ENCODE measurements at regions not wholly inside any gene's neighbourhood (a gene's known extent, or its start where the extent isn't known, plus 50 kb on each side); places are given as distances from the start of the nearest gene placed in this dataset.

GRCh38 chr3:86303935-86304334, 687.0 kb downstream of the VGLL3 start:
- no peak for DNase-seq (ENCODE audit: low spot score)
- POLR2A ChIA-PET (ENCODE audit: low non-redundant PET), result no interaction called here
- Histone ChIP-seq H3K36me3 (ENCODE audit: insufficient read depth, low read length, poor library complexity, severe bottlenecking) (no peaks in the 10 kb centered on the region), H3K9me3 (ENCODE audit: low read depth, low read length, poor library complexity, severe bottlenecking) (no peaks in the 10 kb centered on the region), H3K27ac (ENCODE audit: low read depth, low read length, poor library complexity, severe bottlenecking) (no peak overlapping the region), H3K4me3 (ENCODE audit: low read depth, low read length, poor library complexity, severe bottlenecking) (no peak overlapping the region), H3K27me3 (replicated peaks; ENCODE audit: insufficient read depth, low read depth, low read length, poor library complexity) (no peaks in the 10 kb centered on the region), H3K4me1 (ENCODE audit: insufficient read depth, low read length, poor library complexity, severe bottlenecking) (no peaks in the 10 kb centered on the region)
- TF ChIP-seq EZH2 (IDR thresholded peaks at IDR 0.05; ENCODE audit: borderline replicate concordance, low read depth, low read length, poor library complexity, severe bottlenecking) (no peak), CTCF (conservative IDR thresholded peaks at IDR 0.05; ENCODE audit: low read depth, low read length) (no peak)
- intact Hi-C loops (cut with micrococcal nuclease; ENCODE audit: unreplicated experiment), result no loop called here
- CTCF ChIA-PET, result no interaction called here
- no TSS peak for BruUV-seq (replicated peaks)

- Histone ChIP-seq H3K27ac (ENCODE audit: low read depth, low read length, poor library complexity, severe bottlenecking) (no peak overlapping the region), H3K36me3 (ENCODE audit: insufficient read depth, low read length, poor library complexity, severe bottlenecking) (no peaks in the 10 kb centered on the region), H3K27me3 (replicated peaks; ENCODE audit: insufficient read depth, low read depth, low read length, poor library complexity) (no peaks in the 10 kb centered on the region), H3K4me3 (ENCODE audit: low read depth, low read length, poor library complexity, severe bottlenecking) (no peak overlapping the region), H3K9me3 (ENCODE audit: low read depth, low read length, poor library complexity, severe bottlenecking) (no peaks in the 10 kb centered on the region), H3K4me1 (ENCODE audit: insufficient read depth, low read length, poor library complexity, severe bottlenecking) (no peaks in the 10 kb centered on the region)
- intact Hi-C loops (cut with micrococcal nuclease; ENCODE audit: unreplicated experiment), result no loop called here
- ChIA-PET CTCF (no interaction called here), POLR2A (ENCODE audit: low non-redundant PET) (no interaction called here)
- TF ChIP-seq CTCF (conservative IDR thresholded peaks at IDR 0.05; ENCODE audit: low read depth, low read length) (no peak), EZH2 (IDR thresholded peaks at IDR 0.05; ENCODE audit: borderline replicate concordance, low read depth, low read length, poor library complexity, severe bottlenecking) (no peak)
- DNase-seq (ENCODE audit: low spot score), result no peak
- no TSS peak for BruUV-seq (replicated peaks)
Measured at GRCh38 chr3:86282106-86282787, 708.7 kb downstream of the VGLL3 start.

- H3K9me3 ChIP-seq (ENCODE audit: low read depth, low read length, poor library complexity, severe bottlenecking), result no peaks in the 10 kb centered on the region
- CTCF ChIA-PET, result no interaction called here
- intact Hi-C loops (cut with micrococcal nuclease; ENCODE audit: unreplicated experiment), result no loop called here
- H3K4me3 ChIP-seq (ENCODE audit: low read depth, low read length, poor library complexity, severe bottlenecking), result no peak overlapping the region
- BruUV-seq (replicated peaks), result no TSS peak
- no peaks in the 10 kb centered on the region for H3K4me1 ChIP-seq (ENCODE audit: insufficient read depth, low read length, poor library complexity, severe bottlenecking)
- no peaks in the 10 kb centered on the region for H3K27me3 ChIP-seq (replicated peaks; ENCODE audit: insufficient read depth, low read depth, low read length, poor library complexity)
- no peaks in the 10 kb centered on the region for H3K36me3 ChIP-seq (ENCODE audit: insufficient read depth, low read length, poor library complexity, severe bottlenecking)
- H3K27ac ChIP-seq (ENCODE audit: low read depth, low read length, poor library complexity, severe bottlenecking), result no peak overlapping the region
- TF ChIP-seq CTCF (conservative IDR thresholded peaks at IDR 0.05; ENCODE audit: low read depth, low read length) (no peak), EZH2 (IDR thresholded peaks at IDR 0.05; ENCODE audit: borderline replicate concordance, low read depth, low read length, poor library complexity, severe bottlenecking) (no peak)
- POLR2A ChIA-PET (ENCODE audit: low non-redundant PET), result no interaction called here
- DNase-seq (ENCODE audit: low spot score), result no peak
Measured at GRCh38 chr3:86269364-86270155, 721.4 kb downstream of the VGLL3 start.
